ENCODE measurements at regions not wholly inside any gene's neighbourhood (a gene's known extent, or its start where the extent isn't known, plus 50 kb on each side); places are given as distances from the start of the nearest gene placed in this dataset.
"Not testable (repeated sequence)": the region's sequence is repeated elsewhere in the genome, so short reads cannot be mapped to it uniquely, and the experiment has no call there.

DNA sequence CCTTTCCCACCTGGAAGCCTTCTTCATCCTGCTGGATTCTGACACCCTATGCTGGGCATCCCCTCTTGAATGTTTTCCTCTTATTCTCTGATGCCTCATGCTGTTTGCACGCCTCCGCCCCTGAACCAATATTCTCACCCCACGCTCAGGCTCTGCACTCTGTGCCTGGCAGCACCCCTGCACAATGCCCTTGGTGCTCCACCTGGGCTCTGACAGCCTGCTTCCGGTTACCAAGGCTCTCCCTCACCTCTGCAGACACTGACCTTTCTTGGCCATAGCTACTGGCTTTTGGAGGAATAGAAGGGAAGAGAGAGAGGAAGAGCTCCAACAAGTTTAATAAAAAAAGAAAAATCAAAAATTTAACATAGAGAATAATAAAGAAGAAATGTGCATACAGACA lies 108.7 kb upstream of the SHB start:
- TF ChIP-seq, protein P1, sequence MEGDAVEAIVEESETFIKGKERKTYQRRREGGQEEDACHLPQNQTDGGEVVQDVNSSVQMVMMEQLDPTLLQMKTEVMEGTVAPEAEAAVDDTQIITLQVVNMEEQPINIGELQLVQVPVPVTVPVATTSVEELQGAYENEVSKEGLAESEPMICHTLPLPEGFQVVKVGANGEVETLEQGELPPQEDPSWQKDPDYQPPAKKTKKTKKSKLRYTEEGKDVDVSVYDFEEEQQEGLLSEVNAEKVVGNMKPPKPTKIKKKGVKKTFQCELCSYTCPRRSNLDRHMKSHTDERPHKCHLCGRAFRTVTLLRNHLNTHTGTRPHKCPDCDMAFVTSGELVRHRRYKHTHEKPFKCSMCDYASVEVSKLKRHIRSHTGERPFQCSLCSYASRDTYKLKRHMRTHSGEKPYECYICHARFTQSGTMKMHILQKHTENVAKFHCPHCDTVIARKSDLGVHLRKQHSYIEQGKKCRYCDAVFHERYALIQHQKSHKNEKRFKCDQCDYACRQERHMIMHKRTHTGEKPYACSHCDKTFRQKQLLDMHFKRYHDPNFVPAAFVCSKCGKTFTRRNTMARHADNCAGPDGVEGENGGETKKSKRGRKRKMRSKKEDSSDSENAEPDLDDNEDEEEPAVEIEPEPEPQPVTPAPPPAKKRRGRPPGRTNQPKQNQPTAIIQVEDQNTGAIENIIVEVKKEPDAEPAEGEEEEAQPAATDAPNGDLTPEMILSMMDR (conservative IDR thresholded peaks at IDR 0.05) = no peak
- TF ChIP-seq ZFX (IDR thresholded peaks at IDR 0.05) = no peak
- no peak overlapping the region for H3K27ac ChIP-seq

DNA sequence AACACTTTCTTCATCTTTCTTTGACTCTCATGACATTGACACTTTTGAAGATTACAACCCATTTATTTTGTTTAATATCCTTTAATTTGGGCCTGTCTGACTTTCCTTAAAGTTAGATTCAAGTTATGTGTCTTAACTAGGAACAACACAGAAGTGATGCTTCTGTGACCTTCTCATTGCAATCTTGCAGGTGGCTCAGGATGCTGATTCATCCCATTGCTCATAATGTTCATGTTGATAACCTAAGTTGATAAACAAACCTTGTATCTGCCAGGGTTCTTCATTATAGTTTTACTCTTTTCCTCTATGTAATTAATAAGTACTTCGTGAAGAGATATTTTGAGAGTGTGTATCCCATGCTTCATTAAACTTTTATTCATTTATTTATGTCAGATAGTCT lies 107.2 kb upstream of the SHB start:
- no peak overlapping the region for H3K27ac ChIP-seq
- TF ChIP-seq, protein P1 (conservative IDR thresholded peaks at IDR 0.05) = no peak
- no peak for TF ChIP-seq ZFX (IDR thresholded peaks at IDR 0.05)

DNA sequence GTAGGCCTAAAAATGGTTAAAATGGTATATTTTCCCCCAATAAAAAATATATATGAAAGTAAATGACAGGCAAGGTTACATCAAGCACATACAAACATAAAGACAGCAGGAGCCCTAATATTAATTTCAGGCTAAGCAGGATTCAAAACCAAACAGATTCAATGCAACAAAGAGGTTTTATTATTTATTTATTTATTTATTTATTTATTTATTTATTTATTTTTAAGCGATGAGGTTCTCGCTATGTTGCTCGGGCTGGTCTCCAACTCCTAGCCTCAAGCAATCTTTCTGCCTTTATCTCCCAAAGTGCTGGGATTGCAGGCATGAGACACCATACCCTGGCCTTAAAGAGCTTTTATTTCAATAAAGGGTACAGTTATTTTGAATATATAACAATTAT lies 106.4 kb upstream of the SHB start:
- TF ChIP-seq, protein P1 (conservative IDR thresholded peaks at IDR 0.05) = no peak
- TF ChIP-seq ZFX (IDR thresholded peaks at IDR 0.05) = no peak
- no peak overlapping the region for H3K27ac ChIP-seq

DNA sequence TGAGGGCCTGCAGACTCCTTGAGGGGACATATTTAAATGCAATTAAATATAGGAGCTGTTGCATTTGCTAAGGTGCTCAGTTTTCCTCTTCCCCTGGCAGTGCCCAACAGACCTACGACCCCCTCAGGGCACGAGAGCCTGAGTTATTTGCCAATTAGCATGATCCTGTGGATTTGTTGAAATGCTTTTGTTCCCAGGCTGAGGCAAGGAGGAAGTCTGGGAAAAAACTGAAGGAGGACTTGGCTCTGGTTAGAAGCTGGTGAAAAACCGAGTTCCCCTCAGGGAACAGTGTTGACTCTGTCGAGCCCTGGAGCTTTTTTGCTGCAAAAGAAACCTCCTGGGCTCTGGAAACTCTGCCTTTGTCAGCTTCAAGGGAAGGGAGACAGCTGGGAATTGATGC lies 103.6 kb upstream of the SHB start:
- H3K27ac ChIP-seq = no peak overlapping the region
- TF ChIP-seq, protein P1 (conservative IDR thresholded peaks at IDR 0.05) = no peak
- TF ChIP-seq ZFX (IDR thresholded peaks at IDR 0.05) = no peak

DNA sequence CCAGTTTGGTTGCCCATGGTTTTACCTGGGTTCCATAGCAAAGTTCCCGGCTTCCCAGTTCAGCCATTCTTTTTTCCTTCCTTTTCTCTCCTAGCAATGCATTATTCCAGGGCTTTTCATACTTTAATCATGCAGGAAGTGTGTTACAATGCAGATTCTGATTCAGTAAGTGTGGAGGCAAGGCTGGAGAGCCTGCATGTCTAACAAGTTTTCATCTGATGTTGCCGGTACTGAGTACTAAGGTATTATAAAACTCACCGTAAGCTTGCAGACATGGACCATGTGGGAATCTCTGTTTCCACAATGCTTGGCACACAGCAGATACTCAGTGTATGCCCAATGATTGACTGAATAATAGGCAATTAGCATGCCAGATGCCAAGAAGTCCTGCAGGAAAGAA lies 102.9 kb upstream of the SHB start:
- no peak for TF ChIP-seq ZFX (IDR thresholded peaks at IDR 0.05)
- TF ChIP-seq, protein P1 (conservative IDR thresholded peaks at IDR 0.05) = no peak
- H3K27ac ChIP-seq = no peak overlapping the region

DNA sequence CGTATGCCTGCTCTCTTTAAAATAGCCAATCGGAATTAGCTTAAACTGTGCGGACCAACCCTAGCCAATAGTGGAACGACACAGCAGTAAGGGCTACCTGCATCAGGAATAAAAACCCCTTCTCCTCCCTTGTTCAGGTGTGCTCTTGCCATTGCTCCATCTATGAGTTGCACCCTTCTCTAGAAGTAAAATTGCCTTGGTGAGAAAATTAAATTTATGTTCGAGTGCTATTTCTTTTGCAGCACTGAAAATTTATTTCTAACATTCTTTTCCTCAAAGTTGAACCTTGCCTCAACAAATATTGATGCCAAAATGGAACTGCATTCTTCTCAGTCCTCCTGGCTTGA lies 102.5 kb upstream of the SHB start:
- H3K27ac ChIP-seq = no peak overlapping the region
- no peak for TF ChIP-seq ZFX (IDR thresholded peaks at IDR 0.05)
- TF ChIP-seq, protein P1 (conservative IDR thresholded peaks at IDR 0.05) = no peak

DNA sequence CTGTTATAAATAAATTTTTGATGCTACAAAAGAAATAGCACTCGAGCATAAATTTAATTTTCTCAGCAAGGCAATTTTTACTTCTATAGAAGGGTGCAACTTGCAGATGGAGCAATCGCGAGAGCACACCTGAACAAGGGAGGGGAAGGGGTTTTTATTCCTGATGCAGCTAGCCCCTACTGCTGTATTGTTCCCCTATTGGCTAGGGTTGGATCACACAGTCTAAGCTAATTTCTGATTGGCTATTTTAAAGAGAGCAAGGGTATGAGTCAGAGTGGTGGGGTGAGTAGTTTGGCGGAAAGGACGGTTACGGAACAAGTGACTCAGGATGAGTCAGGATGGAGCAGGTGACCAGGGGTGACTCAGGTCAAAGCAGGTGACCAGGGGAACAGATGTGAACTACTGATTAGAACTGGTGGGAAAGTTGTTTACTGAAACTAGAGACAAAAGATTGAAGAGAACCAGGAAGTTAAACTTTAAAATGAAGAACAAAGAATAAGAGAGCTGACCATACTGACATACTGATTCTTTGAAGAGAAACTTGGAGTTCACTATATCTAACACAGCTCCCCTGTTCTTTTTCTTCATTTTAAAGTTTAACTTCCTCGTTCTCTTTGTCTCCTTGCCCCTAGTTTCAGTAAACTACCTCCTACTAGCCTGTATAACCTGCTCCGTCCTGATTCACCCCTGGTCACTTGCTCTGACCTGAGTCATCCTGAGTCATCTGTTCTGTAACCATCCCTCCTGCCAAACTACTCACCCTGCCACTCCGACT lies 101.9 kb upstream of the SHB start:
- not testable (repeated sequence) for H3K27ac ChIP-seq

DNA sequence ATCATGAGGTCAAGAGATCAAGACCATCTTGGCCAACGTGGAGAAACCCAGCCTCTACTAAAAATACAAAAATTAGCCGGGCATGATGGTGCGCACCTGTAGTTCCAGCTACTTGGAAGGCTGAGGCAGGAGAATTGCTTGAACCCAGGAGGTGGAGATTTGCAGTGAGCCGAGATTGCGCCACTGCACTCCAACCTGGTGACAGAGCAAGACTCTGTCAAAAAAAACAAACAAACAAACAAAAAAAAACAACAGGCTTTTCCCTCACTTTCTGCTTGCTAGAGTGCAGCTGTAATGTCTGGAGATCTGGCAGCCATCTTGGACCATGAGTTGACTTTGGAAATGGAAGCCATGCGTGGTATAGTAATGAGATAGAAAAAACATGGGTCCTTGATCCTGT lies 101.1 kb upstream of the SHB start:
- not testable (repeated sequence) for H3K27ac ChIP-seq
